Spleen (tissue), 7 donors: ENCODE measurements at regions not wholly inside any gene's neighbourhood (a gene's known extent, or its start where the extent isn't known, plus 50 kb on each side); places are given as distances from the start of the nearest gene placed in this dataset.

Experiments used
- POLR2A ChIP-seq, 3 donors: fragments of 450-650 bp; IDR thresholded peaks; one replicate each; pipeline ENCODE4 v1.5.1; 2017; ENCODE audit warnings: antibody characterized with exemption in 3 of 3, mild to moderate bottlenecking in 1 of 3
- POLR2AphosphoS5 ChIP-seq, 3 donors: sonication (generic); formaldehyde crosslinking; IDR thresholded peaks; one replicate each; pipeline ENCODE4 v1.5.1; 2017; ENCODE audit warnings: antibody characterized with exemption in 3 of 3
- TF ChIP-seq, protein P1 (sequence below), 11 experiments: fragments of 200-600 bp in 7 of 11; fragments of 450-650 bp in 4 of 11; sonication (generic) in 4 of 11; IDR thresholded peaks in 8 of 11; conservative IDR thresholded peaks in 3 of 11; 1 replicate in 7 of 11; 2 replicates in 4 of 11; pipeline versions ENCODE4 v1.4.0 to v1.8.0; 2016 to 2021; ENCODE audit warnings: antibody characterized with exemption in 11 of 11, inconsistent platforms in 4 of 11, mild to moderate bottlenecking in 1 of 11
- donor health status: DM: no; HTN: no; CAD: no; lungs with moderate emphysema.
- donor health status: DM: no; HTN: no; CAD: no.
- donor health status: DM: no; HTN: no; CAD: no.

GRCh38 chr2:58558881-58559280 lies 317.8 kb upstream of the FANCL start:
- TF ChIP-seq, protein P1, sequence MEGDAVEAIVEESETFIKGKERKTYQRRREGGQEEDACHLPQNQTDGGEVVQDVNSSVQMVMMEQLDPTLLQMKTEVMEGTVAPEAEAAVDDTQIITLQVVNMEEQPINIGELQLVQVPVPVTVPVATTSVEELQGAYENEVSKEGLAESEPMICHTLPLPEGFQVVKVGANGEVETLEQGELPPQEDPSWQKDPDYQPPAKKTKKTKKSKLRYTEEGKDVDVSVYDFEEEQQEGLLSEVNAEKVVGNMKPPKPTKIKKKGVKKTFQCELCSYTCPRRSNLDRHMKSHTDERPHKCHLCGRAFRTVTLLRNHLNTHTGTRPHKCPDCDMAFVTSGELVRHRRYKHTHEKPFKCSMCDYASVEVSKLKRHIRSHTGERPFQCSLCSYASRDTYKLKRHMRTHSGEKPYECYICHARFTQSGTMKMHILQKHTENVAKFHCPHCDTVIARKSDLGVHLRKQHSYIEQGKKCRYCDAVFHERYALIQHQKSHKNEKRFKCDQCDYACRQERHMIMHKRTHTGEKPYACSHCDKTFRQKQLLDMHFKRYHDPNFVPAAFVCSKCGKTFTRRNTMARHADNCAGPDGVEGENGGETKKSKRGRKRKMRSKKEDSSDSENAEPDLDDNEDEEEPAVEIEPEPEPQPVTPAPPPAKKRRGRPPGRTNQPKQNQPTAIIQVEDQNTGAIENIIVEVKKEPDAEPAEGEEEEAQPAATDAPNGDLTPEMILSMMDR (IDR thresholded peaks at IDR 0.05 in 8 of 11, conservative IDR thresholded peaks at IDR 0.05 in 3 of 11), result no peak
- TF ChIP-seq POLR2A (IDR thresholded peaks at IDR 0.05) (no peak), POLR2AphosphoS5 (IDR thresholded peaks at IDR 0.05) (no peak)
